K562 (cell line): ENCODE measurements at regions not wholly inside any gene's neighbourhood (a gene's known extent, or its start where the extent isn't known, plus 50 kb on each side); places are given as distances from the start of the nearest gene placed in this dataset.

Experiments
- ATF3 ChIP-seq, 2 experiments: fragments of 450-650 bp in 1 of 2; sonication (generic) in 1 of 2; formaldehyde crosslinking in 1 of 2; IDR thresholded peaks in 1 of 2; conservative IDR thresholded peaks in 1 of 2; 2 replicates each; pipeline versions ENCODE4 v1.6.1 to v1.8.1; 2016 to 2023; ENCODE audit warnings: mild to moderate bottlenecking in 2 of 2, moderate library complexity in 2 of 2, inconsistent platforms in 1 of 2, missing genetic modification reagents in 1 of 2
- BDP1 ChIP-seq: IDR thresholded peaks from 3 replicates; pipeline ENCODE4 v1.6.1; 2011; ENCODE audit not compliant: insufficient read length, insufficient read depth
- BRCA1 ChIP-seq, 2 experiments: fragments of 450-650 bp in 1 of 2; sonication (generic) in 1 of 2; formaldehyde crosslinking in 1 of 2; IDR thresholded peaks; 2 replicates each; pipeline versions ENCODE4 v1.5.0 to v1.6.1; 2017 to 2020; ENCODE audit warnings: mild to moderate bottlenecking in 1 of 2, missing genetic modification reagents in 1 of 2
- HCFC1 ChIP-seq: IDR thresholded peaks from 2 replicates; pipeline ENCODE4 v1.6.1; 2012; ENCODE audit warnings: low read depth, low read length, improper control_type of control experiment
- MLX ChIP-seq, 2 experiments: fragments of 450-650 bp in 1 of 2; sonication (generic) in 1 of 2; formaldehyde crosslinking; conservative IDR thresholded peaks; 2 replicates each; pipeline versions ENCODE4 v1.4.0 to v1.8.1; 2020 to 2022; ENCODE audit warnings: mild to moderate bottlenecking in 1 of 2, missing genetic modification reagents in 1 of 2
- TEAD4 ChIP-seq, 2 experiments: sonication (generic) in 1 of 2; formaldehyde crosslinking in 1 of 2; IDR thresholded peaks; 2 replicates each; pipeline versions ENCODE4 v1.6.1 to v1.8.0; 2012 to 2022; ENCODE audit warnings: borderline replicate concordance in 1 of 2, inconsistent platforms in 1 of 2, low read length in 1 of 2, mild to moderate bottlenecking in 1 of 2, missing genetic modification reagents in 1 of 2
- TOE1 ChIP-seq, 2 experiments: fragments of 450-650 bp in 1 of 2; sonication (generic) in 1 of 2; formaldehyde crosslinking in 1 of 2; IDR thresholded peaks; 2 replicates each; pipeline versions ENCODE4 v1.7.1 to v1.8.0; 2016 to 2022; ENCODE audit warnings: borderline replicate concordance in 2 of 2, mild to moderate bottlenecking in 2 of 2, antibody characterized with exemption in 1 of 2, inconsistent platforms in 1 of 2, low read depth in 1 of 2, missing genetic modification reagents in 1 of 2, moderate library complexity in 1 of 2
- ZNF133 ChIP-seq: fragments of 250-450 bp; sonication (Bioruptor Pico); IDR thresholded peaks from 2 replicates; pipeline ENCODE4 v1.4.0; 2020; ENCODE audit warnings: mild to moderate bottlenecking
- ZNF780A ChIP-seq: fragments of 250-450 bp; sonication (Bioruptor Pico); IDR thresholded peaks from 2 replicates; pipeline ENCODE4 v1.5.0; 2021; ENCODE audit warnings: mild to moderate bottlenecking

- TF ChIP-seq BRCA1 (IDR thresholded peaks at IDR 0.05), result no peak
- TF ChIP-seq BRCA1 (CRISPR knock-in tag; IDR thresholded peaks at IDR 0.05), result no peak
- TF ChIP-seq TEAD4 (IDR thresholded peaks at IDR 0.05; ENCODE audit: low read length), result no peak
- TF ChIP-seq TEAD4 (CRISPR knock-in tag; IDR thresholded peaks at IDR 0.05; ENCODE audit: borderline replicate concordance), result no peak
- no peak for TF ChIP-seq ZNF780A (CRISPR knock-in tag)
- no peak for TF ChIP-seq HCFC1
- no peak for TF ChIP-seq BDP1
- TF ChIP-seq ATF3 (IDR thresholded peaks at IDR 0.05), result no peak
- no peak for TF ChIP-seq ATF3 (CRISPR knock-in tag; conservative IDR thresholded peaks at IDR 0.05)
- TF ChIP-seq ZNF133 (CRISPR knock-in tag), result no peak
- no peak for TF ChIP-seq TOE1 (IDR thresholded peaks at IDR 0.05; ENCODE audit: borderline replicate concordance)
- TF ChIP-seq TOE1 (CRISPR knock-in tag; IDR thresholded peaks at IDR 0.05; ENCODE audit: borderline replicate concordance, low read depth), result no peak
- TF ChIP-seq MLX (CRISPR knock-in tag; conservative IDR thresholded peaks at IDR 0.05), result no peak
These were observed 461.2 kb downstream of the TLR4 start for GRCh38 chr9:118165451-118165850.
